GM12801 (cell line): ENCODE measurements at regions not wholly inside any gene's neighbourhood (a gene's known extent, or its start where the extent isn't known, plus 50 kb on each side); places are given as distances from the start of the nearest gene placed in this dataset.

ENCODE experiments used
- TF ChIP-seq, protein P1 (sequence below): IDR thresholded peaks from one replicate; pipeline ENCODE4 v1.5.1; 2011; ENCODE audit warnings: control low read depth; ENCODE audit not compliant: insufficient read length; ENCODE audit errors: extremely low read depth

DNA sequence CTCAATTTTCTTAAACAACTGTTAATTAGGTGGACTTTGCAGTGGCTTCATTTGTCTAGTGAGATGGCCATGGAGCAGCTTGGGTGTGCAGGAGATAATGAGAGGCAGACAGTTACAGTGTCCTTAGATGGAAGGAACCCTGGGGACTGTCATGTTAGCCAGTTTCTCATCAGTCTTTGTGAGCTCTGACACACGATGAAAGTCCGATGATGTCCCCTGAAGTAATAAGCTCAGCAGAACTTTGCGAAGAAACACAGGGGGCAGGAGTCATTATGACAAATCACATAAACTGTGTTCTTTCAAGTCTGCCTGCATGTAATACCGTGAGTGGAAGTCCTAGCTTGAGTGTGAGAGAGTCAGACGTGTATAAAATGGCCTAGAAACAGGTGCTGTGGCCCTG lies 201.8 kb downstream of the DRD1 start:
- TF ChIP-seq, protein P1, sequence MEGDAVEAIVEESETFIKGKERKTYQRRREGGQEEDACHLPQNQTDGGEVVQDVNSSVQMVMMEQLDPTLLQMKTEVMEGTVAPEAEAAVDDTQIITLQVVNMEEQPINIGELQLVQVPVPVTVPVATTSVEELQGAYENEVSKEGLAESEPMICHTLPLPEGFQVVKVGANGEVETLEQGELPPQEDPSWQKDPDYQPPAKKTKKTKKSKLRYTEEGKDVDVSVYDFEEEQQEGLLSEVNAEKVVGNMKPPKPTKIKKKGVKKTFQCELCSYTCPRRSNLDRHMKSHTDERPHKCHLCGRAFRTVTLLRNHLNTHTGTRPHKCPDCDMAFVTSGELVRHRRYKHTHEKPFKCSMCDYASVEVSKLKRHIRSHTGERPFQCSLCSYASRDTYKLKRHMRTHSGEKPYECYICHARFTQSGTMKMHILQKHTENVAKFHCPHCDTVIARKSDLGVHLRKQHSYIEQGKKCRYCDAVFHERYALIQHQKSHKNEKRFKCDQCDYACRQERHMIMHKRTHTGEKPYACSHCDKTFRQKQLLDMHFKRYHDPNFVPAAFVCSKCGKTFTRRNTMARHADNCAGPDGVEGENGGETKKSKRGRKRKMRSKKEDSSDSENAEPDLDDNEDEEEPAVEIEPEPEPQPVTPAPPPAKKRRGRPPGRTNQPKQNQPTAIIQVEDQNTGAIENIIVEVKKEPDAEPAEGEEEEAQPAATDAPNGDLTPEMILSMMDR, result no peak

DNA sequence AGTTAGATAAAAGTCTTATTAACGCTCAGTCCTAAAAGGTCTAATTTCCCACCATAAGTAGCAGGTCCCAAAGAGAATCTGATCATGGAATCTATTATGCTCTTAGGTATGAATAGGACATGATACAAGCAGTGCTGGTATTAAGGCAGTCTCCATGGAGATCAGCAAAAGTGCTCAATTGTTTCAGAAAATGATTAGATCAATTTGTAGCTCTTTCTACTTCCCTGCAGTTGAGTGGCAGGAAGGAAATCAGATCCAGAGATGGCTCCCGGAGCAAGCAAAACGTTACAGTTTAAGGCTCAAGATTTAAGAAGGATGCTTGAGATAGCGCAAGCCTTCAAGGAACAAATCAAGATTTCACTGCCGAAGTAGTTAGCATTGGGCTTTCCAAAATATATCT lies 205.7 kb downstream of the DRD1 start:
- TF ChIP-seq, protein P1, result no peak

DNA sequence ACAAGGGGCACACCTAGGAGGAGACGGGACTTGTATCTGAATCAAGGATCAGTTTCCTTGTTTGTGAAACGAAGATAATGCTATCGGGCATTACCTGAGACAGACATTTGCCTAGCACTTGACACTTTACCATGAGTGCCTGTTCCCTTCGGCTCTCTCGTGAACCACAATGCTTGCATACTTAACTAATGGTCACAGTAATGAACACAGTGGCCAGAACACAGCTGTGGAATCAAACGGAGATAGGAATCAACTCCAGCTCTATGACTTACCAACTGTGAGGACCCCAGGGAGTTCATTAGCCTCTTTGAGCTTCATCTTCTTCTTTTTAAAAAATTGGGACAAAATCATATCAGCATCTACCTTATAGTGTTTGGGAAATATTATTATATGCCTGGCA lies 207.8 kb downstream of the DRD1 start:
- TF ChIP-seq, protein P1, result no peak

DNA sequence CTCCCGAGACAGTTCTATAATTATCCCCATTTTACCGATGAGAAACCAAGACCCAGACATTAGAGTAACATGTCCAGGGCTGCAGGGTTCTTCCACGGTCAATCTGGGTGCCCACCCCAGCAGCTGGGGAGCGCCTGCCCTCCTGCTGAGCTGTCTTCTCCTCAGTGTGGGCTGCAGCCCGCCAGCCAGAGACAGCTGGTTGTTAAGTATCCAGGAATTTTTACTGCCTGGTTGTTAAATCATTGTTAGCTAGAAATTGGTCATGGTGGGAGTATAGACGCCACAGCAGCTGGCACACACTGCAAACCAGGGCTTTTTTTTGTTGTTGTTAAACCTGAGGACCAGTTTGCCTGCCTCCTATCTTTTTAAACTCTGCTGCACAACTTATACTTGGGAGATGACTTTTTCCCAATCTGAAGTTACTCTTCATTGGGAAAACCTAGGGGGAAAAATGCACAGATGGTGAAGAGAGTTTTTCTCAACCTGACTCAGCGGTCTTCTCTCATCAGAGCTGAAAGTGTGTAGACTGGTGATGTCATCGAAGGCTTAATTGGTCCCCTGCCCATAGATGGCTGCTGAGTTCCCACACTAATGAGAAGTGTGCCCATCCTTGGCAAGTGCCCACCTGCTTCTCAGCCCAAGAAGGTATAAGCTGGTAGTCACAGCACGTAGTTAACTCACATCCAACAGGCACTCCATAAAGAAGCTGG lies 208.6 kb downstream of the DRD1 start:
- TF ChIP-seq, protein P1, result no peak

DNA sequence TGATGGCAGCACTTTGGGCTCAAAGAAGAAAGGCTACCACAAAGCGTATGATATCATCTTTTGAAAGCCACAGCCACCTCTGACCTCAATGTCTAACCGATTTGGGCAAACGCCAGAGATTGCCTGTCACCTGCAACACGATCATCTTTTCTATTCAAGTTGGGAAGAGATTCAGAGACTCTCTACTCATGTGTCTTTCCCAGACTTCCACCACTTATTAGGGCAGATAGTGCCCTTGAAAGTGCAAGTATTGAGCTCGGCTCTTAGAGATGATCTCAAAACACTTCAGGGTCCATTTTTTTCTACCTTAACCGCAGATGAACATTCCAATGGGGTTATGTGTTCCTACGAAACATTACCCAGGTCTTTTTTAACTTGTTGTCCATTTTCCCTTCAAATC lies 213.7 kb downstream of the DRD1 start:
- TF ChIP-seq, protein P1, result no peak

DNA sequence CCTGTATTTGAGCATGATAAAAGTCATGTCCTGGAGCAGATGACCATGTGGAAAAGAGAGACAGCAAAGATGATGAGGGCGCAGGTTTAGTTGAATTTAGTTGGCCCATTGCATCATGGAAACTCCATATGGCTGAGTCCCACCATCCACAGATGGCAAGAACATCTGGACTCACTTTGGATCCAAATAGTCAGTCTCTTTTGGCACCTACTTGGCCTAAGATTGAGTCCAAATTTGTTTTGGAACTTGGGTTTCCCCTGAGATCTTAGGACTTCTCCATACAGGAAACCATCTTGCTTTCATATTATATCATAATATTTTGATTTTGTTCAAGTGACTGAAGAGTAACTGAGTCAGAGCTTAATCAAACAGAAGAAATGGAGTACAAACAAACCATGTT lies 217.5 kb downstream of the DRD1 start:
- TF ChIP-seq, protein P1, result no peak

DNA sequence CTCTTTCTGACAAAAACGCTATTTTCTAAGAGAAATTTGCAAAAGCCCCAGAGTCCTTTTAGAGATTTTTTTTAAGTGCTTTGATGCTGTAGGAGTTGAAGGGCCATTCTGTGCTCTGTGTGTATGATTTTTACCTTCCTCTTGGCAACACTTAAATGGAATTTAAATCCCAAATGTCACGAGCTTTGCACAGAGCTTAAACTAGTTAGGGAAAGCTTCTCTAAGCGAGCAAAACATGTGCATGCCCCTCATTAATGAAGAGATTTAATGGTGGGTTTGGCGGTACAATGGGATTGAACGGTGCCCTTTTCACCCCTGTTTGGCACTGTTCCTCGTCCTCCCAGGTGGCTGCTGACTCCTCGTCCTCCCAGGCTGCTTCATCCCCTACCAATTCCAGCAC lies 220.7 kb downstream of the DRD1 start:
- TF ChIP-seq, protein P1, result no peak

DNA sequence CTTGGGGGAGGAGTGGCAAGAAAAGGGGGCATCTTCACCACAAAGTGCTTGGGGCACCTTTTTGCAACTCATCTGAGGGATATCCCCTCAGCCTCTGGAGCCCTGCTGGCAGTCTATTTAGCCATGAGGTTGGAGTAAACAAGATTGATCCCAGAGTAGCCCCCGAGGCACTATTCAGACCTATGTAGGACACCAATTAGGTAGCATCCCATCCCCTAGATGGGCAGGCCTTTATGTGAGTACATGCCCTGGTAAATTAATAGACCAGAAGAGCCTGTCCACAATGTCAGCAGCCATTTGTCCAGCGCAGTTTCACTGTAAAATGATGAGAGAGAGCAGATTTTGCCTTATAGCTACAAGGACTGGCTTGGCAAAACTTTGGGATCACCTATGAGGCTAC lies 221.4 kb downstream of the DRD1 start:
- TF ChIP-seq, protein P1, result no peak
